Esophagus muscularis mucosa (tissue), 4 donors: ENCODE measurements at regions not wholly inside any gene's neighbourhood (a gene's known extent, or its start where the extent isn't known, plus 50 kb on each side); places are given as distances from the start of the nearest gene placed in this dataset.
A peak's percentile ranks its signal among the peaks of the same experiment; 100 is the strongest.

ENCODE experiments used
- CTCF ChIP-seq, 3 experiments: fragments of 200-600 bp in 2 of 3; fragments of 450-650 bp in 1 of 3; sonication (generic) in 2 of 3; IDR thresholded peaks; one replicate each; pipeline ENCODE4 v1.5.1; 2017 to 2019; ENCODE audit warnings: antibody characterized with exemption in 3 of 3, mild to moderate bottlenecking in 2 of 3, moderate library complexity in 1 of 3
- EP300 ChIP-seq: sonication (generic); formaldehyde crosslinking; IDR thresholded peaks from one replicate; pipeline ENCODE4 v1.6.1; 2017; ENCODE audit warnings: antibody characterized with exemption
- POLR2A ChIP-seq: fragments of 450-650 bp; IDR thresholded peaks from one replicate; pipeline ENCODE4 v1.6.1; 2017; ENCODE audit warnings: antibody characterized with exemption, moderate library complexity, mild to moderate bottlenecking, low read depth
- POLR2AphosphoS5 ChIP-seq, 2 donors: sonication (generic); formaldehyde crosslinking; IDR thresholded peaks; one replicate each; pipeline ENCODE4 v1.6.1; 2017; ENCODE audit warnings: antibody characterized with exemption in 2 of 2

- TF ChIP-seq CTCF (IDR thresholded peaks at IDR 0.05): peak in 1 of 3 experiments; percentile 26
- TF ChIP-seq POLR2AphosphoS5 (IDR thresholded peaks at IDR 0.05): no peak
- TF ChIP-seq POLR2A: no peak
- TF ChIP-seq EP300: no peak
These were observed 133.7 kb downstream of the AEBP2 start for GRCh38 chr12:19572920-19573558.
